ENCODE measurements at regions not wholly inside any gene's neighbourhood (a gene's known extent, or its start where the extent isn't known, plus 50 kb on each side); places are given as distances from the start of the nearest gene placed in this dataset.

GRCh38 chr18:22272242-22272641, 102.9 kb downstream of the GATA6 start:
- TF ChIP-seq YY1 (IDR thresholded peaks at IDR 0.05; ENCODE audit: low read depth) = no peak
- TF ChIP-seq MXI1 (IDR thresholded peaks at IDR 0.05; ENCODE audit: low read depth, low read length) = no peak
- TF ChIP-seq POLR2AphosphoS5 (IDR thresholded peaks at IDR 0.05; ENCODE audit: low read depth, low read length) = no peak
- TF ChIP-seq CTCF (IDR thresholded peaks at IDR 0.05) = no peak
- no peak for TF ChIP-seq EP300 (IDR thresholded peaks at IDR 0.05; ENCODE audit: borderline replicate concordance in 1 of 2, low read depth in 1 of 2, low read length in 1 of 2)
- TF ChIP-seq FOXM1 (IDR thresholded peaks at IDR 0.05; ENCODE audit: low read depth) = no peak
- no peak for TF ChIP-seq RAD21 (IDR thresholded peaks at IDR 0.05; ENCODE audit: low read length)
- no peak for TF ChIP-seq ELF1 (IDR thresholded peaks at IDR 0.05)

Data from SK-N-SH (cell line).